T-cell (primary cell): ENCODE measurements at regions not wholly inside any gene's neighbourhood (a gene's known extent, or its start where the extent isn't known, plus 50 kb on each side); places are given as distances from the start of the nearest gene placed in this dataset.
"Not testable (repeated sequence)": the region's sequence is repeated elsewhere in the genome, so short reads cannot be mapped to it uniquely, and the experiment has no call there.

ENCODE experiments used
- ATAC-seq, 4 experiments: fragments of 200-7000 bp in 3 of 4; fragments of 150-1000 bp in 1 of 4; cut with Tn5 transposase; replicated peaks in 1 of 4; 1 replicate in 3 of 4; 2 replicates in 1 of 4; pipeline ENCODE4 v1.10.0; 2021; ENCODE audit warnings: moderate library complexity in 3 of 4, mild to moderate bottlenecking in 2 of 4, moderate number of reproducible peaks in 1 of 4
- CTCF ChIA-PET, 2 donors: fragments of 300-600 bp; sonication (Branson Sonifier 250); formaldehyde crosslinking; loops; one replicate each; lab custom pipeline; 2022; ENCODE audit warnings: antibody characterized with exemption in 2 of 2; lab: Charles Lee
- POLR2A ChIA-PET, 2 donors: fragments of 300-600 bp; sonication (Branson Sonifier 250); formaldehyde crosslinking; loops; one replicate each; lab custom pipeline; 2022; ENCODE audit warnings: antibody characterized with exemption in 2 of 2; lab: Charles Lee
- DNase-seq, 35 experiments: peaks; one replicate each; pipeline versions ENCODE4 v3.0.0 to v3.0.0-alpha.2; 2013 to 2023
- H3K27ac ChIP-seq: one replicate; pipeline ENCODE4 v1.5.1; 2013; ENCODE audit warnings: low read length
- H3K27me3 ChIP-seq, 2 experiments: replicated peaks in 1 of 2; 1 replicate in 1 of 2; 2 replicates in 1 of 2; pipeline versions ENCODE4 v1.6.1 to v1.7.0; 2013; ENCODE audit warnings: low read length in 1 of 2, mixed read lengths in 1 of 2; ENCODE audit not compliant: control insufficient read depth in 2 of 2, insufficient read depth in 2 of 2; ENCODE audit errors: extremely low read depth in 1 of 2
- H3K36me3 ChIP-seq, 2 donors: 1 replicate in 1 of 2; 2 replicates in 1 of 2; pipeline versions ENCODE4 v1.6.1 to v1.7.0; 2013; ENCODE audit warnings: low read length in 1 of 2; ENCODE audit not compliant: control insufficient read depth in 2 of 2, insufficient read depth in 1 of 2; ENCODE audit errors: extremely low read depth in 1 of 2
- H3K4me1 ChIP-seq, 2 experiments: 1 replicate in 1 of 2; 2 replicates in 1 of 2; pipeline versions ENCODE4 v1.6.1 to v1.7.0; 2013; ENCODE audit warnings: low read length in 2 of 2, mixed read lengths in 1 of 2; ENCODE audit not compliant: insufficient read depth in 2 of 2, control insufficient read depth in 1 of 2; ENCODE audit errors: extremely low read depth in 1 of 2
- H3K4me3 ChIP-seq, 2 donors: 1 replicate in 1 of 2; 2 replicates in 1 of 2; pipeline versions ENCODE4 v1.5.1 to v1.7.0; 2013; ENCODE audit warnings: mild to moderate bottlenecking in 2 of 2, low read length in 1 of 2, moderate library complexity in 1 of 2; ENCODE audit not compliant: control insufficient read depth in 1 of 2; ENCODE audit errors: extremely low read depth in 1 of 2
- H3K9me3 ChIP-seq: 2 replicates; pipeline ENCODE4 v1.7.0; 2013
- H3K27ac Mint-ChIP-seq, 2 donors: one replicate each; pipeline ENCODE4 v1.8.0; 2020 to 2021; ENCODE audit warnings: mild to moderate bottlenecking in 2 of 2, mixed read lengths in 2 of 2
- H3K27me3 Mint-ChIP-seq, 2 donors: one replicate each; pipeline ENCODE4 v1.8.0; 2021 to 2022; ENCODE audit warnings: mixed read lengths in 2 of 2
- H3K36me3 Mint-ChIP-seq: one replicate; pipeline ENCODE4 v1.8.0; 2021; ENCODE audit warnings: mixed read lengths
- H3K4me1 Mint-ChIP-seq, 3 donors: one replicate each; pipeline ENCODE4 v1.8.0; 2020 to 2022; ENCODE audit warnings: mixed read lengths in 3 of 3, mild to moderate bottlenecking in 1 of 3
- H3K4me3 Mint-ChIP-seq, 3 donors: one replicate each; pipeline ENCODE4 v1.8.0; 2020 to 2022; ENCODE audit warnings: mild to moderate bottlenecking in 3 of 3, mixed read lengths in 3 of 3, moderate library complexity in 3 of 3
- H3K9me3 Mint-ChIP-seq, 3 donors: one replicate each; pipeline ENCODE4 v1.8.0; 2020 to 2022; ENCODE audit warnings: mixed read lengths in 3 of 3
- WGBS: methylation state at CpG from one replicate; pipeline ENCODE4 v1.1.5; 2013; ENCODE audit warnings: missing lambda C conversion rate; ENCODE audit not compliant: insufficient coverage; 5-methylcytosine and 5-hydroxymethylcytosine counted together

DNA sequence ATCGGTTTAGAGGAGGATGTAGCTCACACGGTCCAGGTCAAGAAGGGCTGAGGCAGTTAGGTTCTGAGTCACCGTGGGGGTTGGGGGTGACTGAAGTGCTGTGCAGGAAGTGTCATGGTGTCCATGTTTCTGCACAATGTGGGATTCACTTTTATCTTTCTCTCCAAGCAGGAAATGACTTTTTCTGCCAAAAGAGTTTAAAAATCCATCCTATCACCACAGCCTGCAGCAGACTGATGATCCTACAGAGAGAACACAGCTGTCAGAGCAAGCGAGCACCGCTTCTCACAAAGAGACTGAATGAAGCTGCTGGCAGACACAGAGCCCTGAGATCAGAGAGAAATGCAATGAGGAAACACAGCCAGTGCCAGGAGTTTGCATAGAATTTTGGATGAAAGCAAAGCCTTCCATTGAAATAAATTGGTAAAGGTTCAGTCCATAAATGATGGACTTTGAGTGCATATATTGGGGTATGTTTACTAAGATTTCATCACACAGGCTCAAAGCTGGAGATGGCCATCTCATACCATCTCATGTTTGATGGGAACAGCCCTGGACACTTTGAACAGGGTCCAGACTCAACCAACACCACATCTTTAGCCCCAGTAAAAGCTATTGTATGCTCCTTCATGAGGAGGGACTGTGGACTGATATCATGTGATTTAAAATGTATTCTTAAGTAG, 213.9 kb upstream of the FBXL7 start:
- Mint-ChIP-seq H3K4me1 (no peaks in the 10 kb centered on the region), H3K36me3 (no peaks in the 10 kb centered on the region), H3K4me3 (no peak overlapping the region), H3K27me3 (no peaks in the 10 kb centered on the region), H3K27ac (no peak overlapping the region), H3K9me3 (peaks cover 8 to 21% (median 13%) of the 10 kb centered on the region in 3 donors)
- Histone ChIP-seq H3K36me3 (no peaks in the 10 kb centered on the region), H3K4me3 (no peak overlapping the region), H3K27me3 (no peaks in the 10 kb centered on the region), H3K27ac (no peak overlapping the region), H3K4me1 (no peaks in the 10 kb centered on the region), H3K9me3 (no peaks in the 10 kb centered on the region)
- POLR2A ChIA-PET = no interaction called here
- 71% methylated on average over 3 of the region's 5 CpGs for WGBS
- CTCF ChIA-PET = no interaction called here
- ATAC-seq = no peak
- no peak for DNase-seq

DNA sequence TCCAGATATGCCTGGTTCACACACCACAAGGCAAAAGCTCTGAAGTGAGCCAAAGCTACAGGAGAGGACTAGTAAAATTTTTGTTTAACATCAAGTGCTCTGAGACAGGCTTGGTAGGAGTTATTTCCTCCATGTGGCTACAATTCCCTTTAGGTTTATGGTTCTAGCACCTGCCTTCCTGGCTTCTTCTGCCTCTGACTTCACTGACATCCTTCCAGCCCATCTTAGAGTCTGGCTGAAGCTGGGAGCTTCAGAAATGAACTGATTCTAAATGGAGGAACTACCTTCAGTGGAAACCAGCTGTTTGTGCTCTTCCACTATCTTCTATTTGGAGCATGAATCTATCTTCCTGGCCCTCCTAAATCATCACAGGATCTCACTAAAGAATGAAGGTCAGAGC, 215.3 kb upstream of the FBXL7 start:
- Histone ChIP-seq H3K4me3 (no peak overlapping the region), H3K27me3 (no peaks in the 10 kb centered on the region), H3K9me3 (no peaks in the 10 kb centered on the region), H3K4me1 (no peaks in the 10 kb centered on the region), H3K27ac (no peak overlapping the region), H3K36me3 (no peaks in the 10 kb centered on the region)
- peaks cover 10 to 27% (median 17%) of the 10 kb centered on the region in 3 donors for H3K9me3 Mint-ChIP-seq
- H3K4me1 Mint-ChIP-seq = no peaks in the 10 kb centered on the region
- H3K27ac Mint-ChIP-seq = no peak overlapping the region
- ChIA-PET POLR2A (interaction anchor here in 1 of 2 donors (0.5 kb wide), 1 partner anchor 26 kb away, joined by 3 read pairs; no protein-coding TSS in a partner anchor), CTCF (no interaction called here)
- no peaks in the 10 kb centered on the region for H3K27me3 Mint-ChIP-seq
- no peak overlapping the region for H3K4me3 Mint-ChIP-seq
- no peaks in the 10 kb centered on the region for H3K36me3 Mint-ChIP-seq
- DNase-seq (no peak), ATAC-seq (no peak)

DNA sequence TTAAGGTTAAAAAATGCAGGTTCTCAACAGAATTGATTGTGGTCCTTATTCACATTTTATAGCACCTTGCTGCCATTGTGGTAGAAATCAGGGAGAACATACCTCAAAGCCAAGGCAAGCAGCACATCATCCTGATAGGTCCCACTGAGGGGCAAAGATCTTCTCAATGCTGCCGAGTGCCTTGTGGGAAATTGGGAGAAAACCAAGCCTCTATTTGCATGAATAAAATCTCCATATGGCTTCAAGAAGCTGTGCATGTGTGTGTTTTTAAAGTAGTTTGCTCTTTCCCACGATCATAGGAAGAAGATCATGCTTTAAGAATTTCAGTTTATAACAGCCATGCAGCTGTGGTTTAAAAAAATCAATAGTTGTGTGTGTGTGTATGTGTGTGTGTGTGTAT, 216.9 kb upstream of the FBXL7 start:
- Mint-ChIP-seq H3K4me1 (no peaks in the 10 kb centered on the region), H3K36me3 (no peaks in the 10 kb centered on the region), H3K27me3 (no peaks in the 10 kb centered on the region), H3K27ac (no peak overlapping the region), H3K4me3 (no peak overlapping the region), H3K9me3 (peaks cover 14 to 31% (median 14%) of the 10 kb centered on the region in 3 donors)
- Histone ChIP-seq H3K36me3 (no peaks in the 10 kb centered on the region), H3K9me3 (no peaks in the 10 kb centered on the region), H3K4me3 (no peak overlapping the region), H3K27ac (no peak overlapping the region), H3K27me3 (no peaks in the 10 kb centered on the region), H3K4me1 (no peaks in the 10 kb centered on the region)
- ChIA-PET POLR2A (no interaction called here), CTCF (no interaction called here)
- DNase-seq (no peak), ATAC-seq (no peak)
- WGBS = no CpG with 5 or more reads among the region's 2 CpGs

DNA sequence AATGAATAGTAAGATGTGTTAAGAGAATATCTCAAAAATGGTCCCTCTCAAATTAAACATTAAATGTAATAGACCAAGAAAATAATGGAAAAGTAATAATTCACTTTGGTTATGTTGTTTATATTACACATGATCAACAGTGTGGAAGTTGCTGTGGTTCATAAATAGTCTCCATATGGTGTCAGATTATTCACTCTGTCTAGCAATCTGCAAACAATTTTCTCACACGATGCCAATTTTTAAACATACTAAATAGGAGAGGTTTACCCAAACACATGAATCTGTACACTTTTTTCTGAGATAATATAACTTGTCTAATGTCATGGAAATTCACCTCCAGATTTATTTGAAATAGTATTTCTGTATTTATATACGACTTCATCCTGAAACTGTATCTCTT, 217.4 kb upstream of the FBXL7 start:
- Histone ChIP-seq H3K4me1 (no peaks in the 10 kb centered on the region), H3K27ac (no peak overlapping the region), H3K27me3 (no peaks in the 10 kb centered on the region), H3K36me3 (no peaks in the 10 kb centered on the region), H3K9me3 (no peaks in the 10 kb centered on the region), H3K4me3 (no peak overlapping the region)
- ATAC-seq (no peak), DNase-seq (no peak)
- ChIA-PET POLR2A (no interaction called here), CTCF (no interaction called here)
- H3K27ac Mint-ChIP-seq = no peak overlapping the region
- H3K36me3 Mint-ChIP-seq = no peaks in the 10 kb centered on the region
- H3K27me3 Mint-ChIP-seq = no peaks in the 10 kb centered on the region
- H3K4me3 Mint-ChIP-seq = no peak overlapping the region
- peaks cover 14 to 31% (median 14%) of the 10 kb centered on the region in 3 donors for H3K9me3 Mint-ChIP-seq
- no CpG with 5 or more reads among the region's 2 CpGs for WGBS
- no peaks in the 10 kb centered on the region for H3K4me1 Mint-ChIP-seq

DNA sequence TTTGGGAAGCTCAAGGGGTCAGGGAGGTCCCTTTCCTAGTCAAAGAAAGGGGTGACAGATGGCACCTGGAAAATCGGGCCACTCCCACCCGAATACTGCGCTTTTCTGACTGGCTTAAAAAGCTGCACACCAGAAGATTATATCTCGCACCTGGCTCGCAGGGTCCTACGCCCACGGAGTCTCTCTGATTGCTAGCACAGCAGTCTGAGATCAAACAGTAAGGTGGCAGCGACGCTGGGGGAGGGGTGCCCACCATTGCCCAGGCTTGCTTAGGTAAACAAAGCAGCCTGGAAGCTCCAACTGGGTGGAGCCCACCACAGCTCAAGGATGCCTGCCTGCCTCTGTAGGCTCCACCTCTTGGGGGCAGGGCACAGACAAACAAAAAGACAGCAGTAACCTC, 228.4 kb upstream of the FBXL7 start:
- not testable (repeated sequence) for H3K27ac Mint-ChIP-seq

DNA sequence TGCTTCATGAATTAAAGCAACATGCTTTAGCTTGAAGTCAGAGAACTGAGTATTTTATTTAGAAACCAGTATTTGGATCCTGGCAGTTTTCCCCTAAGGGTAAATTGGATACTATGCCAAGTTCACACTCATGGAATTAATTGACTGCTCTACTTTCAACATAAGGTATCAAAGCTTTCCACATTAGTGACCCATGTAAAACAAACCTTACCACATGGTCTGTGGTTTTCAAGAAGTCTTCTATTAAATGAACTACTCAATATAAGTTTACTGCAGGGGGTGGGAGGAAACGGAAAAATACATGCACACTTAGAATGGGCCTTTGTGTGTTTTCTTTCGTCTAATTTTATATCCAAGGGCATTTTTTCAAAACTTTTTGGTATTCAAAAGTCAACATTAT, 232.0 kb upstream of the FBXL7 start:
- no CpG with 5 or more reads among the region's 2 CpGs for WGBS
- ChIA-PET POLR2A (no interaction called here), CTCF (no interaction called here)
- Histone ChIP-seq H3K4me1 (no peaks in the 10 kb centered on the region), H3K36me3 (no peaks in the 10 kb centered on the region), H3K27ac (no peak overlapping the region), H3K9me3 (no peaks in the 10 kb centered on the region), H3K4me3 (no peak overlapping the region), H3K27me3 (no peaks in the 10 kb centered on the region)
- H3K9me3 Mint-ChIP-seq = peaks cover 7 to 22% (median 9%) of the 10 kb centered on the region in 3 donors
- ATAC-seq (no peak), DNase-seq (no peak)
- H3K27ac Mint-ChIP-seq = no peak overlapping the region
- H3K4me3 Mint-ChIP-seq = no peak overlapping the region
- H3K36me3 Mint-ChIP-seq = no peaks in the 10 kb centered on the region
- H3K4me1 Mint-ChIP-seq = no peaks in the 10 kb centered on the region
- no peaks in the 10 kb centered on the region for H3K27me3 Mint-ChIP-seq

More for the DNA sequence above, 228.4 kb upstream of the FBXL7 start:
- CTCF ChIA-PET, POLR2A ChIA-PET, H3K4me3 ChIP-seq, H3K36me3 ChIP-seq, H3K4me1 Mint-ChIP-seq, ATAC-seq, H3K27ac ChIP-seq, H3K27me3 Mint-ChIP-seq, H3K9me3 ChIP-seq, H3K27me3 ChIP-seq, H3K4me1 ChIP-seq, H3K36me3 Mint-ChIP-seq, H3K4me3 Mint-ChIP-seq, DNase-seq: not testable (repeated sequence)
- peaks cover 4 to 17% (median 5%) of the 10 kb centered on the region in 3 donors for H3K9me3 Mint-ChIP-seq
- WGBS = 84% methylated on average over 7 of the region's 9 CpGs

DNA sequence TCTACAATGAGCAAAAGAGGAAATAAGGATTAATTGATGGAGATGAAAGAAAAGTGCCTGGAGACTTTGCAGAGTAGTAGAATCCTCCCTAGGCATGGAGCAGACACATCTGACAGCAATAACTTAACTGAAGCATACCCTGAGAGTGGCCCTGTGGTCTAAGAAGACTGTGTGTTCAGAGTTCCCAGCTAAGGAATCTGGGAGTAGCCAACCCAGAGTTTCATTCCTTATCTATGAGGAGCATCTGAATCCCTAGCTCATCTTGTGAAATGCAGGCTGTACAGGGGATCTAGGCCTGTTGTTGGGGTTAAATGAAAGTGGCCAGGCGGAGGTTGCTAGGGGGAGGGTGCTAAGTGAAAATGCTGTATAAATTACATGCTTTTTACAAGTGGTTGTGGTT, 233.1 kb upstream of the FBXL7 start:
- H3K9me3 Mint-ChIP-seq = peaks cover 9 to 22% (median 9%) of the 10 kb centered on the region in 3 donors
- no peak for ATAC-seq
- H3K4me1 Mint-ChIP-seq = no peaks in the 10 kb centered on the region
- H3K27ac Mint-ChIP-seq = no peak overlapping the region
- WGBS = 83% methylated on average over 1 of the region's 1 CpG
- Histone ChIP-seq H3K36me3 (no peaks in the 10 kb centered on the region), H3K27ac (no peak overlapping the region), H3K4me3 (no peak overlapping the region), H3K9me3 (no peaks in the 10 kb centered on the region), H3K27me3 (no peaks in the 10 kb centered on the region), H3K4me1 (no peaks in the 10 kb centered on the region)
- DNase-seq = no peak
- no peak overlapping the region for H3K4me3 Mint-ChIP-seq
- H3K36me3 Mint-ChIP-seq = no peaks in the 10 kb centered on the region
- ChIA-PET POLR2A (no interaction called here), CTCF (no interaction called here)
- H3K27me3 Mint-ChIP-seq = no peaks in the 10 kb centered on the region
